Calu3 (cell line): ENCODE measurements at regions not wholly inside any gene's neighbourhood (a gene's known extent, or its start where the extent isn't known, plus 50 kb on each side); places are given as distances from the start of the nearest gene placed in this dataset.

ENCODE experiments used
- BruUV-seq: library from RNA; stranded (reverse); fragments of 400-500 nt; replicated peaks from 2 replicates; lab custom pipeline; 2021; lab: Mats Ljungman, UMichigan
- CTCF ChIA-PET: fragments of 300-600 bp; sonication (Branson Sonifier 250); formaldehyde crosslinking; loops from one replicate; lab custom pipeline; 2022; ENCODE audit warnings: antibody characterized with exemption; lab: Charles Lee
- DNase-seq: peaks from one replicate; pipeline ENCODE4 v3.0.0; 2022
- H3K27ac Mint-ChIP-seq: one replicate; pipeline ENCODE4 v1.8.0; 2022; ENCODE audit warnings: mixed read lengths; ENCODE audit not compliant: unreplicated experiment
- H3K27me3 Mint-ChIP-seq: one replicate; pipeline ENCODE4 v1.8.0; 2022; ENCODE audit warnings: mixed read lengths; ENCODE audit not compliant: unreplicated experiment
- H3K36me3 Mint-ChIP-seq: one replicate; pipeline ENCODE4 v1.8.0; 2022; ENCODE audit warnings: mild to moderate bottlenecking, moderate library complexity, mixed read lengths; ENCODE audit not compliant: insufficient read depth, unreplicated experiment
- H3K4me1 Mint-ChIP-seq: one replicate; pipeline ENCODE4 v1.8.0; 2022; ENCODE audit warnings: mild to moderate bottlenecking, low read depth, mixed read lengths; ENCODE audit not compliant: unreplicated experiment
- H3K4me3 Mint-ChIP-seq: one replicate; pipeline ENCODE4 v1.8.0; 2022; ENCODE audit warnings: mild to moderate bottlenecking, low read depth, moderate library complexity, mixed read lengths; ENCODE audit not compliant: unreplicated experiment
- H3K9me3 Mint-ChIP-seq: one replicate; pipeline ENCODE4 v1.8.0; 2022; ENCODE audit warnings: low read depth, mixed read lengths; ENCODE audit not compliant: unreplicated experiment
- intact Hi-C: fragments of 100-400 bp; cut with micrococcal nuclease; formaldehyde crosslinking; loops from one replicate; pipeline ENCODE4 v1.10.0; 2022; ENCODE audit not compliant: unreplicated experiment
- TF ChIP-seq, protein P1 (sequence below): fragments of 200-600 bp; IDR thresholded peaks from one replicate; pipeline ENCODE4 v1.8.0; 2022; ENCODE audit warnings: antibody characterized with exemption; ENCODE audit not compliant: unreplicated experiment

DNA sequence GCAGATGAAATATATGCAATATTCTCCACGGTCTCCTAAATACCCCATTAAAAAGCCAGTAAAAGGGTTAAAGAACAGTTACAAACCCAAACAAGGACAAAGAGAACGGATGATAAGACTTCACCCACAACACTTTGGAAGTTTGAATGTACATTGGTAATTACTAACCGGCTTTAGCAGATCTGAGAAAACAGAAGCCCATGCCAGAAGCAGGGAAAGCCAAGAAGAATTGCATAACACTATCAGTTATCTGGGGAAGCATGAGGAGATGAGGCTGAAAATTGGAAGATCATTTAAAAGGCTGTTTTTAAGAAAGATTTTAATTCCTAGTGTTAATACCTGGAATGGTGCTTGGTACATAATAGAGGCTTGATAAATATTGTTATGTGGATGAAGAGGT, 55.6 kb upstream of the MYBPC1 start:
- H3K36me3 Mint-ChIP-seq: no peaks in the 10 kb centered on the region
- DNase-seq: no peak
- no peaks in the 10 kb centered on the region for H3K9me3 Mint-ChIP-seq
- no peaks in the 10 kb centered on the region for H3K4me1 Mint-ChIP-seq
- H3K27ac Mint-ChIP-seq: no peak overlapping the region
- H3K27me3 Mint-ChIP-seq: peaks cover 23% of the 10 kb centered on the region
- no TSS peak for BruUV-seq
- H3K4me3 Mint-ChIP-seq: no peak overlapping the region
- CTCF ChIA-PET: interaction anchor here (0.7 kb wide), 1 partner anchor 31 kb away, joined by 7 read pairs; no protein-coding TSS in a partner anchor
- TF ChIP-seq, protein P1, sequence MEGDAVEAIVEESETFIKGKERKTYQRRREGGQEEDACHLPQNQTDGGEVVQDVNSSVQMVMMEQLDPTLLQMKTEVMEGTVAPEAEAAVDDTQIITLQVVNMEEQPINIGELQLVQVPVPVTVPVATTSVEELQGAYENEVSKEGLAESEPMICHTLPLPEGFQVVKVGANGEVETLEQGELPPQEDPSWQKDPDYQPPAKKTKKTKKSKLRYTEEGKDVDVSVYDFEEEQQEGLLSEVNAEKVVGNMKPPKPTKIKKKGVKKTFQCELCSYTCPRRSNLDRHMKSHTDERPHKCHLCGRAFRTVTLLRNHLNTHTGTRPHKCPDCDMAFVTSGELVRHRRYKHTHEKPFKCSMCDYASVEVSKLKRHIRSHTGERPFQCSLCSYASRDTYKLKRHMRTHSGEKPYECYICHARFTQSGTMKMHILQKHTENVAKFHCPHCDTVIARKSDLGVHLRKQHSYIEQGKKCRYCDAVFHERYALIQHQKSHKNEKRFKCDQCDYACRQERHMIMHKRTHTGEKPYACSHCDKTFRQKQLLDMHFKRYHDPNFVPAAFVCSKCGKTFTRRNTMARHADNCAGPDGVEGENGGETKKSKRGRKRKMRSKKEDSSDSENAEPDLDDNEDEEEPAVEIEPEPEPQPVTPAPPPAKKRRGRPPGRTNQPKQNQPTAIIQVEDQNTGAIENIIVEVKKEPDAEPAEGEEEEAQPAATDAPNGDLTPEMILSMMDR: no peak
- intact Hi-C loops: no loop called here
